HEK293T (cell line): ENCODE measurements at regions not wholly inside any gene's neighbourhood (a gene's known extent, or its start where the extent isn't known, plus 50 kb on each side); places are given as distances from the start of the nearest gene placed in this dataset.
"Not testable (repeated sequence)": the region's sequence is repeated elsewhere in the genome, so short reads cannot be mapped to it uniquely, and the experiment has no call there.

Source experiments
- CTCF ChIA-PET: fragments of 350-600 bp; formaldehyde crosslinking; extraction: SDS; loops from one replicate; lab custom pipeline; 2021; ENCODE audit warnings: antibody characterized with exemption, inconsistent platforms; lab: Yijun Ruan, JAX
- POLR2A ChIA-PET: fragments of 350-600 bp; formaldehyde crosslinking; extraction: SDS; loops from one replicate; lab custom pipeline; 2020; ENCODE audit warnings: antibody characterized with exemption, inconsistent platforms; lab: Yijun Ruan, JAX
- DNase-seq: peaks from one replicate; pipeline ENCODE4 v3.0.0; 2012; ENCODE audit warnings: mixed read lengths; ENCODE audit errors: extremely low spot score
- ARNT ChIP-seq: fragments of 450-650 bp; IDR thresholded peaks from 2 replicates; pipeline ENCODE4 v1.6.1; 2017; ENCODE audit warnings: mild to moderate bottlenecking
- BHLHE40 ChIP-seq: fragments of 450-650 bp; IDR thresholded peaks from 2 replicates; pipeline ENCODE4 v1.6.1; 2016; ENCODE audit warnings: mild to moderate bottlenecking, moderate library complexity, borderline replicate concordance
- CTBP1 ChIP-seq: fragments of 450-650 bp; IDR thresholded peaks from 2 replicates; pipeline ENCODE4 v1.6.1; 2016; ENCODE audit warnings: borderline replicate concordance
- ELF4 ChIP-seq: fragments of 450-650 bp; IDR thresholded peaks from 2 replicates; pipeline ENCODE4 v1.6.1; 2017; ENCODE audit warnings: antibody characterized with exemption
- FOXA1 ChIP-seq: fragments of 450-650 bp; IDR thresholded peaks from 2 replicates; pipeline ENCODE4 v1.6.1; 2016; ENCODE audit warnings: mild to moderate bottlenecking
- FOXK2 ChIP-seq: fragments of 450-650 bp; IDR thresholded peaks from 2 replicates; pipeline ENCODE4 v1.6.1; 2016; ENCODE audit warnings: mild to moderate bottlenecking
- FOXM1 ChIP-seq: fragments of 450-650 bp; IDR thresholded peaks from 2 replicates; pipeline ENCODE4 v1.6.1; 2017; ENCODE audit warnings: mild to moderate bottlenecking, borderline replicate concordance
- HDGF ChIP-seq: fragments of 450-650 bp; IDR thresholded peaks from 2 replicates; pipeline ENCODE4 v1.6.1; 2017; ENCODE audit warnings: antibody characterized with exemption, borderline replicate concordance
- L3MBTL2 ChIP-seq: fragments of 450-650 bp; conservative IDR thresholded peaks from 2 replicates; pipeline ENCODE4 v1.6.1; 2016; ENCODE audit warnings: mild to moderate bottlenecking
- LEF1 ChIP-seq: fragments of 450-650 bp; IDR thresholded peaks from 2 replicates; pipeline ENCODE4 v1.6.1; 2017; ENCODE audit warnings: mild to moderate bottlenecking, borderline replicate concordance
- NFRKB ChIP-seq: fragments of 450-650 bp; IDR thresholded peaks from 2 replicates; pipeline ENCODE4 v1.6.1; 2016; ENCODE audit warnings: mild to moderate bottlenecking, moderate library complexity
- SP1 ChIP-seq: fragments of 450-650 bp; IDR thresholded peaks from 2 replicates; pipeline ENCODE4 v1.6.1; 2017
- SUZ12 ChIP-seq: fragments of 450-650 bp; IDR thresholded peaks from 2 replicates; pipeline ENCODE4 v1.6.1; 2016; ENCODE audit warnings: mild to moderate bottlenecking
- TARDBP ChIP-seq: fragments of 450-650 bp; IDR thresholded peaks from 2 replicates; pipeline ENCODE4 v1.6.1; 2016
- ZNF384 ChIP-seq: fragments of 450-650 bp; IDR thresholded peaks from 2 replicates; pipeline ENCODE4 v1.6.1; 2016
- TF ChIP-seq, protein P1 (sequence below): fragments of 450-650 bp; IDR thresholded peaks from 2 replicates; pipeline ENCODE4 v1.6.1; 2016

DNA sequence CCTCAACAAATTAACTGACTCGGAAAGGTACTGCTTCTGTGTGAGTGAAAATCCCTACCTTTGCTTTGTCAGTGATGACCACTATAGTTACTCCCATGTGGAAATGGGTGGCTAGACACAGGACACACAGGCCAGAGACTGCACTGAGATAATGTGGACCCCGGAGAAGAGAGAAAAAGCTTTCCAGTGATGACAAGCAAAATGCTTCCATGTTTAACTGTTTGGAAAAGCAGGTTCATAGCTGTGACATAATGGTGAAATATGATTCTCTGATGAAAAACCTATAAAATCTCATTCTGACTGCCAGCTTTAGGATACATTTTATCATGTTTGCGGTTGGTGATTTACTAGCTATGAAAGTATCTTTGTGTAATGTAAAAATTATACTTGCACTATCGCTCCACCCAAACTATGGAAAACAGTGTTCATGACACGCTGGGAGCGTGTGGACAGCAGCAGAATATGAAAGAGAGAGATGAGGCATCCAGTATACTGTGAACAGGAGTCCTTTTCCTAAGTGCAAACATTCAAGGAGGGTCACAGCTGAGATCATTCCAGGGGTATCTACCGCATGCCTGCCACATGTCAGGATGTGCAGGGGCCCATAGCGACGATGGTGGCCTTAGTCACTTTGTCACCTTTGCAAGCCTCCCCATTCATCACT, 782.7 kb upstream of the SOX11 start:
- ChIA-PET CTCF (no interaction called here), POLR2A (no interaction called here)
- DNase-seq: no peak
- TF ChIP-seq CTBP1 (no peak), SUZ12 (no peak), FOXA1 (no peak), ELF4 (no peak), LEF1 (no peak), ARNT (no peak)
- TF ChIP-seq, protein P1, sequence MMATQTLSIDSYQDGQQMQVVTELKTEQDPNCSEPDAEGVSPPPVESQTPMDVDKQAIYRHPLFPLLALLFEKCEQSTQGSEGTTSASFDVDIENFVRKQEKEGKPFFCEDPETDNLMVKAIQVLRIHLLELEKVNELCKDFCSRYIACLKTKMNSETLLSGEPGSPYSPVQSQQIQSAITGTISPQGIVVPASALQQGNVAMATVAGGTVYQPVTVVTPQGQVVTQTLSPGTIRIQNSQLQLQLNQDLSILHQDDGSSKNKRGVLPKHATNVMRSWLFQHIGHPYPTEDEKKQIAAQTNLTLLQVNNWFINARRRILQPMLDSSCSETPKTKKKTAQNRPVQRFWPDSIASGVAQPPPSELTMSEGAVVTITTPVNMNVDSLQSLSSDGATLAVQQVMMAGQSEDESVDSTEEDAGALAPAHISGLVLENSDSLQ: no peak

DNA sequence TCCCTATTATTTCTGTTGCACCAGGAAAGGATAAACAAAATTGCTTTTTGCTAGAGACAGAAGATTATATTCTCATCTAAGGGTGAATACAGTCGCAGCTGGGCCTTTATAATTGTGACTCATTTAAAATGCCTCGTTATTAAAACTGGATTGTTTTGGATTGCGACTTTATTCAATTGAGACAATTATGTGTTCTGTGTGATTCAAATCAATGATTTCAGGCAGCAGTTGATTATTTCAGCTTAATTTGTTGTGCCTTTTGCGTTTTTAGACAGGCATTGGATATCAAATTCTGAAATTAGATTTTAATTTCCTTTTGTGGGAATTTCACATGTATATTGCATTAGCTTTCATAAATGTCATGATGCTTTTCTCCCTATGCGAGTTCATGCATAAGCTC, 778.1 kb upstream of the SOX11 start:
- no peak for TF ChIP-seq ZNF384
- no peak for TF ChIP-seq LEF1
- TF ChIP-seq SP1: no peak
- TF ChIP-seq, protein P1: no peak
- no peak for TF ChIP-seq ARNT
- no peak for TF ChIP-seq NFRKB
- TF ChIP-seq HDGF: no peak
- no peak for TF ChIP-seq L3MBTL2
- no peak for TF ChIP-seq CTBP1
- no peak for TF ChIP-seq ELF4
- TF ChIP-seq BHLHE40: no peak
- TF ChIP-seq FOXA1: no peak
- TF ChIP-seq FOXK2: no peak
- no peak for TF ChIP-seq TARDBP
- TF ChIP-seq FOXM1: no peak
- TF ChIP-seq SUZ12: no peak
- CTCF ChIA-PET: no interaction called here
- POLR2A ChIA-PET: no interaction called here
- DNase-seq: no peak

DNA sequence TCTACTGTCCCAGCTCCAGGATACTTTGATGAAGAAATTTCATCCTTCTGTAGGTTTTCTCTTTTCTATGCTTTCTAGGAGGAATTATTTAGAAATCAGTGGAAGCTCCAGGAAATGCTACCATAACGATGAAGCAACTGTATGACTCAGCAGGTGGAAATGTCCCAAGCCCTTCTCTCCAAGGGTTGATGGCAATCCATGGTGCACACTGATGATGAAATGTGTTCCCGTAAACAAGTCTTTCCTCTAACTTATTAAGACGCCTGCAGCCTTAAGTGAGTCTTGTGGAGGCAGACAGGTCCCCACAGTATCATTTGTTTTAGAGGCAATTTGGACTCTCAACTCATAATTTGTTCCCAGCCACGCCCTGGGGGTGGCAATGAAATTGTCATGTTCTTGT, 777.6 kb upstream of the SOX11 start:
- no peak for DNase-seq
- CTCF ChIA-PET: no interaction called here
- POLR2A ChIA-PET: no interaction called here
- no peak for TF ChIP-seq FOXM1
- TF ChIP-seq TARDBP: no peak

DNA sequence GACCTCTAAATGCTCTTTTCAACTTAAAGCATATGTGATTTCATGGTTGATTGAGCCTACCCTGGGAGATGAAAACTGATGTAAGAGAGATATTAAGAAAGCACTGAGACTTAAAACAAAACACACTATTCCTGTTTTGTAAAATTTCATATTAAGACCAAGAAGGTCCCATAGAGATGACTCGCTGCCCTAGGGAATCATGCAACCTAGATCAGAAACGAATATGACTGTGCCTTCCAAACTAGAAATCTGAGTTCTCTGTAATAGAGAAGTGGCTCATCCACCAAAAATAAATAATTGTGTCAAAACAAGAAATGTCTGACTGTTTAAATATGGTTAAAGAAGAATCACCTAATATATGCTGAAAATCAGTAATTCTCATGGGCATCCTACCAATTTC, 776.8 kb upstream of the SOX11 start:
- CTCF ChIA-PET: no interaction called here
- DNase-seq: no peak
- POLR2A ChIA-PET: no interaction called here
- TF ChIP-seq SP1 (no peak), BHLHE40 (no peak), ELF4 (no peak), FOXM1 (no peak), TARDBP (no peak), HDGF (no peak), NFRKB (no peak), ARNT (no peak), ZNF384 (no peak), FOXA1 (no peak)
- TF ChIP-seq, protein P1: no peak

DNA sequence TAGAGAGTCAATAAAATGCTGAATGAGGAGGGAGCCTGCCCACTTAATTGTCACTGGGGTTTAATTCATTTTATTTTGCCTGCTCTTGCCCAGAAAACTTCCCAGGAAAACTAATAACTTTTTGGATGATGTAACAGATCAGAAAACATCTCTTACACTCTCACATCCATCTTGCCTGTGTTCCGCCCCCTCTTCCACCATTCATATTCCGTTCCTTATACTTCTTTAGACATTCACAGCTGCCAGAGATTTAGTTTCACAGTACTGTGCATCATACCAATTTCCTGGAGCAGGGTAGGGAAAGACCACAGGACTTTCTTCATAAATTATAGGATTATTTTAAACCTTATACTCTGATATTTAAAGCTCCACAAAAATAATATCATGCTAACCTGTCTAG, 776.1 kb upstream of the SOX11 start:
- POLR2A ChIA-PET: no interaction called here
- CTCF ChIA-PET: no interaction called here

DNA sequence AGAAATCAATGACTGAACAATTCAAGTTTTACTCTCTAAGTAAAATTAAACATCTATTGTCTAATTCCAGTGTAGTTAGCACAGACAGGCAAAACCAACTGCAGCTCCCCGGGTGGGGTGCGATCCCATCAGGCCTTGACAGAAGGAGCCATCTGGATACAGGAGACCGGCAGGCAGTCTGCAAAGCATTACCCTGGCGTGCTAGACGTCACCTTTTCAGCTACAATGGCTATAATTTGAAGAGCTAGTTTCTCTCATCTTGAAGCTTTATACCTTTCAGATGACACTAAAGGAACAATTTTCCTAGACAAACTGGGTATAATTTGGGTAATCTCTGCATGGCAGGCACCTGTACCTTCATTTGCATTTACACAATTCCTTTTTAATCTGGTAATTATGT, 761.5 kb upstream of the SOX11 start:
- no peak for DNase-seq
- ChIA-PET POLR2A (no interaction called here), CTCF (no interaction called here)
- no peak for TF ChIP-seq NFRKB
- TF ChIP-seq FOXK2: no peak
- no peak for TF ChIP-seq ZNF384
- no peak for TF ChIP-seq SUZ12
- TF ChIP-seq TARDBP: no peak
- no peak for TF ChIP-seq ARNT
- TF ChIP-seq L3MBTL2: no peak
- TF ChIP-seq LEF1: no peak
- TF ChIP-seq FOXA1: no peak
- no peak for TF ChIP-seq CTBP1
- TF ChIP-seq HDGF: no peak
- TF ChIP-seq BHLHE40: no peak
- TF ChIP-seq FOXM1: no peak
- TF ChIP-seq ELF4: no peak

More for the DNA sequence above, 776.1 kb upstream of the SOX11 start:
- no peak for DNase-seq
- TF ChIP-seq ARNT (no peak), L3MBTL2 (no peak), ZNF384 (no peak), FOXK2 (no peak), BHLHE40 (no peak), SUZ12 (no peak), ELF4 (no peak), FOXA1 (no peak)

DNA sequence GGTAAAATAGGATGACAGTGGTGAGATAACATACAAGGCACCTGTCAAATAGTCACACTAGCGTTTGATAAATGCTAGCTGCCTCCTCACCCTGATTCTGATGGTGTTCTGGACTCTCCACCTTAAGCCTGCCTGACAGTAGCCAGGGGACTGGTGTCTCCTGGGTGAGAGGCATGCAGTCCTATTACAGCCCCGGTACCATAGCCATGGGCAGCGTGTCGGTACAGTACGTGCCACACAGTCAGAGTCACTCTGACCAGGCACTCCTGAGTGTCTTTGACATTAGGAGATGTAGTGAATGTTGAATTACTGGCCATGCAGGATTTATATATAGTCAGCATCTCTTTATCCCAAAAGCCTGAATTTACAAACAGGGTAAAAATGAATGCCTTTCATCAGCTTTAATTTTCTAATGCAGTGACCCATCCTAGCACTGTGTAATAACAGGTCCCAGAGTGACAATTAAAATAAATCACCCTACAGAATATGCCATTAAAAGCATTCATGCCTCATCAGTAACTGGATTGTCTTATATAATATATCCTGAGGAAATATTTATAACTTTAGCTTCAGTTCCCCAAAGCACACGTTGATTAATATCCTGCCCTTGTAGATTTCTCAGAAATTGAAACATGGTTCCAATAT, 760.3 kb upstream of the SOX11 start:
- TF ChIP-seq ELF4: no peak
- no peak for TF ChIP-seq ARNT
- TF ChIP-seq SUZ12: no peak
- TF ChIP-seq FOXK2: no peak
- DNase-seq: no peak
- ChIA-PET POLR2A (no interaction called here), CTCF (no interaction called here)

DNA sequence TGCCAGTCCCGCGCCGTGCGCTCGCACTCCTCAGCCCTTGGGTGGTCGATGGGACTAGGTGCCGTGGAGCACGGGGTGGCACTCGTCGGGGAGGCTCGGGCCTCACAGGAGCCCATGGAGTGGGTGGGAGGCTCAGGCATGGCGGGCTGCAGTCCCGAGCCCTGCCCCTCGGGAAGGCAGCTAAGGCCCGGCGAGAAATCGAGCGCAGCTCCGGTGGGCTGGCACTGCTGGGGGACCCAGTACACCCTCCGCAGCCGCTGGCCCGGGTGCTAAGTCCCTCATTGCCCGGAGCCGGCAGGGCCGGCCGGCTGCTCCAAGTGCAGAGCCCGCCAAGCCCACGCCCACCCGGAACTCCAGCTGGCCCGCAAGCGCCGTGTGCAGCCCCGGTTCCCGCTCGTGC, 756.9 kb upstream of the SOX11 start:
- CTCF ChIA-PET, DNase-seq, POLR2A ChIA-PET: not testable (repeated sequence)
